Sciatic nerve (tissue), 2 donors: ENCODE measurements at regions not wholly inside any gene's neighbourhood (a gene's known extent, or its start where the extent isn't known, plus 50 kb on each side); places are given as distances from the start of the nearest gene placed in this dataset.
"Not testable (repeated sequence)": the region's sequence is repeated elsewhere in the genome, so short reads cannot be mapped to it uniquely, and the experiment has no call there.

ENCODE experiments used
- ATAC-seq: fragments of 200-7000 bp; cut with Tn5 transposase; one replicate; pipeline ENCODE4 v1.9.1; 2020; ENCODE audit warnings: mild to moderate bottlenecking, moderate library complexity
- DNase-seq: peaks from one replicate; pipeline ENCODE4 v3.0.0-alpha.2; 2020; ENCODE audit warnings: low spot score
- intact Hi-C: fragments of 100-400 bp; cut with DNase I; formaldehyde crosslinking; loops from one replicate; pipeline ENCODE4 v1.14.2; 2022
- donor health status: DM: no; HTN: no; CAD: no.
- donor health status: DM: no; HTN: no; CAD: no.

GRCh38 chr6:115594891-115595290 is 465.8 kb downstream of the FRK start:
- intact Hi-C loops, result no loop called here
- ATAC-seq (no peak), DNase-seq (no peak)

- DNase-seq, result no peak
- intact Hi-C loops, result no loop called here
- ATAC-seq, result no peak
Observed at GRCh38 chr6:115592025-115592424, 468.7 kb downstream of the FRK start.

GRCh38 chr6:115589072-115589471 is 471.6 kb downstream of the FRK start:
- DNase-seq, ATAC-seq, intact Hi-C loops: not testable (repeated sequence)

- intact Hi-C loops, result no loop called here
- DNase-seq (no peak), ATAC-seq (no peak)
Observed at GRCh38 chr6:115583290-115583689, 477.4 kb downstream of the FRK start.

GRCh38 chr6:115582386-115582785 is 478.3 kb downstream of the FRK start:
- DNase-seq (no peak), ATAC-seq (no peak)
- intact Hi-C loops, result no loop called here

- DNase-seq, ATAC-seq, intact Hi-C loops: not testable (repeated sequence)
Observed at GRCh38 chr6:115579565-115579964, 481.1 kb downstream of the FRK start.

GRCh38 chr6:115577270-115577669 is 483.4 kb downstream of the FRK start:
- intact Hi-C loops, result no loop called here
- ATAC-seq (no peak), DNase-seq (no peak)

- intact Hi-C loops, result no loop called here
- DNase-seq (no peak), ATAC-seq (no peak)
Observed at GRCh38 chr6:115575285-115575684, 485.4 kb downstream of the FRK start.

GRCh38 chr6:115573861-115574260 is 486.8 kb downstream of the FRK start:
- ATAC-seq (no peak), DNase-seq (no peak)
- intact Hi-C loops, result no loop called here

- ATAC-seq, result no peak
- no peak for DNase-seq
- intact Hi-C loops, result no loop called here
Observed at GRCh38 chr6:115570331-115570730, 490.4 kb downstream of the FRK start.

GRCh38 chr6:115554060-115554459 is 506.6 kb downstream of the FRK start:
- DNase-seq (no peak), ATAC-seq (no peak)
- intact Hi-C loops, result no loop called here

- no peak for ATAC-seq
- intact Hi-C loops, result no loop called here
- DNase-seq, result no peak
Observed at GRCh38 chr6:115551527-115551926, 509.2 kb downstream of the FRK start.

- ATAC-seq, result no peak
- no peak for DNase-seq
- intact Hi-C loops, result no loop called here
Observed at GRCh38 chr6:115545672-115545986, 515.1 kb downstream of the FRK start.

- intact Hi-C loops, result no loop called here
- ATAC-seq (no peak), DNase-seq (no peak)
Observed at GRCh38 chr6:115544765-115545671, 515.7 kb downstream of the FRK start.

GRCh38 chr6:115540077-115540869 is 520.4 kb downstream of the FRK start:
- no peak for DNase-seq
- ATAC-seq, result no peak
- intact Hi-C loops, result no loop called here

GRCh38 chr6:115539531-115539930 is 521.2 kb downstream of the FRK start:
- no peak for ATAC-seq
- no peak for DNase-seq
- intact Hi-C loops, result no loop called here

GRCh38 chr6:115524821-115525220 is 535.9 kb downstream of the FRK start:
- no peak for DNase-seq
- ATAC-seq, result no peak
- intact Hi-C loops, result no loop called here

- DNase-seq, ATAC-seq, intact Hi-C loops: not testable (repeated sequence)
Observed at GRCh38 chr6:115521747-115522146, 538.9 kb downstream of the FRK start.

- intact Hi-C loops, result no loop called here
- DNase-seq, result no peak
- ATAC-seq, result no peak
Observed at GRCh38 chr6:115514656-115515055, 546.0 kb downstream of the FRK start.

GRCh38 chr6:115512923-115513322 is 547.8 kb downstream of the FRK start:
- DNase-seq (no peak), ATAC-seq (no peak)
- intact Hi-C loops, result no loop called here
